HG03571 (cell line): ENCODE measurements at regions not wholly inside any gene's neighbourhood (a gene's known extent, or its start where the extent isn't known, plus 50 kb on each side); places are given as distances from the start of the nearest gene placed in this dataset.
"Not testable (repeated sequence)": the region's sequence is repeated elsewhere in the genome, so short reads cannot be mapped to it uniquely, and the experiment has no call there.

Source experiments
- ATAC-seq: cut with Tn5 transposase; IDR thresholded peaks from one replicate; pipeline ENCODE4 v1.9.1; 2021; ENCODE audit not compliant: unreplicated experiment

- no peak for ATAC-seq
Observed at GRCh38 chr4:138804711-138805110, 210.9 kb upstream of the NOCT start.

GRCh38 chr4:138803051-138803450 is 212.5 kb upstream of the NOCT start:
- no peak for ATAC-seq

- no peak for ATAC-seq
Observed at GRCh38 chr4:138802499-138802898, 213.1 kb upstream of the NOCT start.

GRCh38 chr4:138800421-138800820 is 215.2 kb upstream of the NOCT start:
- ATAC-seq, result no peak

GRCh38 chr4:138798404-138798803 is 217.2 kb upstream of the NOCT start:
- ATAC-seq, result no peak

GRCh38 chr4:138797646-138798045 is 217.9 kb upstream of the NOCT start:
- no peak for ATAC-seq

- no peak for ATAC-seq
Observed at GRCh38 chr4:138796761-138797160, 218.8 kb upstream of the NOCT start.

- ATAC-seq, result no peak
Observed at GRCh38 chr4:138790706-138791340, 224.8 kb upstream of the NOCT start.

GRCh38 chr4:138789796-138790195 is 225.8 kb upstream of the NOCT start:
- no peak for ATAC-seq

- no peak for ATAC-seq
Observed at GRCh38 chr4:138788857-138789256, 226.7 kb upstream of the NOCT start.

- no peak for ATAC-seq
Observed at GRCh38 chr4:138788267-138788790, 227.3 kb upstream of the NOCT start.

- ATAC-seq, result not testable (repeated sequence)
Observed at GRCh38 chr4:138779761-138780160, 235.8 kb upstream of the NOCT start.

- ATAC-seq, result peak; percentile 88
Observed at GRCh38 chr4:138775890-138776289, 239.7 kb upstream of the NOCT start.

- ATAC-seq, result no peak
Observed at GRCh38 chr4:138775489-138775888, 240.1 kb upstream of the NOCT start.

GRCh38 chr4:138774940-138775339 is 240.6 kb upstream of the NOCT start:
- no peak for ATAC-seq

- ATAC-seq, result not testable (repeated sequence)
Observed at GRCh38 chr4:138774125-138774524, 241.5 kb upstream of the NOCT start.

GRCh38 chr4:138773321-138773720 is 242.3 kb upstream of the NOCT start:
- ATAC-seq, result no peak

GRCh38 chr4:138772366-138772765 is 243.2 kb upstream of the NOCT start:
- no peak for ATAC-seq

GRCh38 chr4:138770818-138771217 is 244.8 kb upstream of the NOCT start:
- ATAC-seq, result no peak

- ATAC-seq, result no peak
Observed at GRCh38 chr4:138766332-138766731, 249.2 kb upstream of the NOCT start.

- no peak for ATAC-seq
Observed at GRCh38 chr4:138765442-138765841, 250.1 kb upstream of the NOCT start.

- no peak for ATAC-seq
Observed at GRCh38 chr4:138761638-138762220, 253.9 kb upstream of the NOCT start.

GRCh38 chr4:138759554-138759902 is 256.1 kb upstream of the NOCT start:
- no peak for ATAC-seq
